ENCODE measurements at regions not wholly inside any gene's neighbourhood (a gene's known extent, or its start where the extent isn't known, plus 50 kb on each side); places are given as distances from the start of the nearest gene placed in this dataset.

DNA sequence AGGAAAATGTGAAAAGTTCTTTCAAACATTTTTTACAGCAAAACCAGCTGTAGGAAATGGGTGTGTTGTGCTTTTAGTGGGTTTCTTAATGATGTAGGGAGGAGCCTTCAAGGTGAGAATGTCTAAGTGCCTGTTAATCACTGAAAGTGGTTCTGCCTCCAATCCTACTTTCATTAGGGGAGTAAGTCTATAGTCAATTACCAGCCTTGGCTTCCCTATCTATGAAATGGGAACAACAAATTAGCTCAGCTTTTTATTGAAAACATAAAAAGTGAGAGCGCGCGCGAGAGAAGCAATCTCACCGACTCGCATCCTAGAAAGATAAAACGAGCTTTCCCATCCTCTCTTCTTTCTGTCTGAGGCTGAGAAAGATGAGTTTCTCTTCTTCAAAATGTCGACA is 140.0 kb upstream of the LHX5 start:
- TF ChIP-seq POLR2A (IDR thresholded peaks at IDR 0.05) = no peak
- TF ChIP-seq, protein P1, sequence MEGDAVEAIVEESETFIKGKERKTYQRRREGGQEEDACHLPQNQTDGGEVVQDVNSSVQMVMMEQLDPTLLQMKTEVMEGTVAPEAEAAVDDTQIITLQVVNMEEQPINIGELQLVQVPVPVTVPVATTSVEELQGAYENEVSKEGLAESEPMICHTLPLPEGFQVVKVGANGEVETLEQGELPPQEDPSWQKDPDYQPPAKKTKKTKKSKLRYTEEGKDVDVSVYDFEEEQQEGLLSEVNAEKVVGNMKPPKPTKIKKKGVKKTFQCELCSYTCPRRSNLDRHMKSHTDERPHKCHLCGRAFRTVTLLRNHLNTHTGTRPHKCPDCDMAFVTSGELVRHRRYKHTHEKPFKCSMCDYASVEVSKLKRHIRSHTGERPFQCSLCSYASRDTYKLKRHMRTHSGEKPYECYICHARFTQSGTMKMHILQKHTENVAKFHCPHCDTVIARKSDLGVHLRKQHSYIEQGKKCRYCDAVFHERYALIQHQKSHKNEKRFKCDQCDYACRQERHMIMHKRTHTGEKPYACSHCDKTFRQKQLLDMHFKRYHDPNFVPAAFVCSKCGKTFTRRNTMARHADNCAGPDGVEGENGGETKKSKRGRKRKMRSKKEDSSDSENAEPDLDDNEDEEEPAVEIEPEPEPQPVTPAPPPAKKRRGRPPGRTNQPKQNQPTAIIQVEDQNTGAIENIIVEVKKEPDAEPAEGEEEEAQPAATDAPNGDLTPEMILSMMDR (IDR thresholded peaks at IDR 0.05) = no peak
